ENCODE measurements at regions not wholly inside any gene's neighbourhood (a gene's known extent, or its start where the extent isn't known, plus 50 kb on each side); places are given as distances from the start of the nearest gene placed in this dataset.

GRCh38 chr6:154898821-154899220 is 96.3 kb upstream of the TIAM2 start:
- Histone ChIP-seq H3K9ac (replicated peaks; ENCODE audit: extremely low read depth, insufficient read depth, low read length) (no peak overlapping the region), H3K36me3 (ENCODE audit: control insufficient read depth in 2 of 2, extremely low read depth in 1 of 2, insufficient read depth in 2 of 2, low read length in 2 of 2) (no peaks in the 10 kb centered on the region), H3K9me3 (replicated peaks; ENCODE audit: control insufficient read depth, insufficient read depth, low read length) (no peaks in the 10 kb centered on the region), H2AFZ (ENCODE audit: low read depth, low read length) (no peak overlapping the region), H3K9me1 (replicated peaks; ENCODE audit: control insufficient read depth, extremely low read depth, insufficient read depth, low read length) (no peaks in the 10 kb centered on the region), H3K79me2 (ENCODE audit: control insufficient read depth, insufficient read depth, low read length) (no peaks in the 10 kb centered on the region), H4K20me1 (replicated peaks; ENCODE audit: control insufficient read depth, extremely low read depth, insufficient read depth, low read length) (no peaks in the 10 kb centered on the region), H3K4me1 (ENCODE audit: control insufficient read depth, extremely low read depth, insufficient read depth, low read length) (no peaks in the 10 kb centered on the region), H3K27ac (ENCODE audit: insufficient read depth, low read depth, low read length) (no peak overlapping the region), H3K4me3 (replicated peaks in 1 of 3; ENCODE audit: insufficient read depth in 1 of 3, low read depth in 1 of 3, low read length in 3 of 3) (no peak overlapping the region), H3K27me3 (ENCODE audit: control insufficient read depth in 2 of 2, insufficient read depth in 2 of 2, low read length in 2 of 2) (no peaks in the 10 kb centered on the region), H3K4me2 (ENCODE audit: insufficient read depth, low read length) (no peak overlapping the region)
- TF ChIP-seq, protein P1, sequence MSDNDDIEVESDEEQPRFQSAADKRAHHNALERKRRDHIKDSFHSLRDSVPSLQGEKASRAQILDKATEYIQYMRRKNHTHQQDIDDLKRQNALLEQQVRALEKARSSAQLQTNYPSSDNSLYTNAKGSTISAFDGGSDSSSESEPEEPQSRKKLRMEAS (IDR thresholded peaks at IDR 0.05; ENCODE audit: insufficient read depth, insufficient read length), result no peak
- no peak for TF ChIP-seq MYC (IDR thresholded peaks at IDR 0.05; ENCODE audit: low read depth, low read length)
- no peak for TF ChIP-seq POLR2A (IDR thresholded peaks at IDR 0.05; ENCODE audit: low read depth, low read length)
- no peak for TF ChIP-seq EZH2 (IDR thresholded peaks at IDR 0.05; ENCODE audit: borderline replicate concordance, low read depth, low read length, severe bottlenecking)
- TF ChIP-seq CTCF (IDR thresholded peaks at IDR 0.05; ENCODE audit: extremely low read depth in 1 of 2, insufficient read depth in 1 of 2, low read depth in 1 of 2, low read length in 2 of 2), result no peak
- no peak for TF ChIP-seq JUN (IDR thresholded peaks at IDR 0.05; ENCODE audit: borderline replicate concordance, insufficient read depth, insufficient read length, low read depth)
- TF ChIP-seq FOS (IDR thresholded peaks at IDR 0.05; ENCODE audit: borderline replicate concordance, insufficient read depth, low read length), result no peak
- TF ChIP-seq GATA2 (IDR thresholded peaks at IDR 0.05; ENCODE audit: insufficient read depth, insufficient read length, low read depth, low read length), result no peak
- no peak for TF ChIP-seq POLR2AphosphoS5 (IDR thresholded peaks at IDR 0.05; ENCODE audit: insufficient read depth, low read depth, low read length)
- DNase-seq (ENCODE audit: low read depth, low spot score), result no peak
- CTCF ChIA-PET, result no interaction called here
- no peak for FAIRE-seq
- dilution Hi-C loops (cut with MboI; ENCODE audit: extremely low pct_ligation_motif_present, low sequenced_read_pairs), result no loop called here
- intact Hi-C loops (cut with micrococcal nuclease), result no loop called here
- no TSS peak for BruUV-seq (replicated peaks)
- POLR2A ChIA-PET, result no interaction called here
